ACHN (cell line): ENCODE measurements at regions not wholly inside any gene's neighbourhood (a gene's known extent, or its start where the extent isn't known, plus 50 kb on each side); places are given as distances from the start of the nearest gene placed in this dataset.
"Not testable (repeated sequence)": the region's sequence is repeated elsewhere in the genome, so short reads cannot be mapped to it uniquely, and the experiment has no call there.

Source experiments
- DNase-seq: peaks from one replicate; pipeline ENCODE4 v3.0.0-alpha.2; 2015
- in situ Hi-C: cut with HindIII; loops from 2 replicates; pipeline ENCODE4 v1.10.0; 2017; ENCODE audit warnings: low sequenced_read_pairs, low pct_ligation_motif_present, low pct_unique_long_range_greater_than_20kb

- in situ Hi-C loops, result no loop called here
- DNase-seq, result no peak
These were observed 257.6 kb downstream of the OTUD1 start for GRCh38 chr10:23696476-23696875.

DNA sequence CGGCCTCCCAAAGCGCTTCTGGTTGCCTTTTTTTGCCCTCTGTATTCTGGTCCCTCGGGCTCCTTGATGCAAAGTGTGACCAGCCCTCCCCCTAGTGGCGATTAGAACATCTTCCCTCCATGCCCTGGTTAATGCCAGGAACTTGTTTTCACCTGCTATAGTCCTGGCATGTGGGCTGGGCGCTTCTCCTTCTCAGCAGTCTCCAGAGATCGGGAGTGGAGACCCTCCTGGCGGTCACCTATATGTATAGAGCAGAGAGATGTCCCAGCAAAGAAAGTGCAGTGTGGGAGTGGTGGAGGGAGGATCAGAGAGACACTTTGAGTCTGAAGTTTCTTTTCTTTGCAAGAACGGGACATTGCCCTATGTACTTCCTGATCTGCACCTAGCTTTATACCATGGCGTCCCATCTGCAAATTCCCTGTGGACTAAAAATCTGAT is 264.1 kb downstream of the OTUD1 start:
- in situ Hi-C loops, result no loop called here
- peak; percentile 60 for DNase-seq

DNA sequence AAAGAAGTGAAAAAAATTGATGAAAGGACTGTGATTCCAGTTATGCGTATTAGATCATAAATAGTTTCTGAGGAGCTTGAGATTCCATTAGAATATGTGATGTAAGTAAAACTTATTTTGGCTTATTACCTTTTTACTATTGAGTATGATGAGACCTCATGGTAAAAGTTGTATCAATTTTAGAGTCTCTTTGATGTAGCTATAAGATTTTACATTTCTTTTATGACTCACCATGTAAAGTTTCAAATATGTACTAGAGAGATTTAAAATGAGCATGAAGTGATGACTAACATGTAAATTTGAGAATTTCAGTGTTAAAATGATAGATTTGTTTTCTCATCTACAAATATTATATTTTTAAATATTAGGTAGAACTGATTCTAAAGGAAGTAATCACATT is 276.5 kb downstream of the OTUD1 start:
- in situ Hi-C loops, result no loop called here

DNA sequence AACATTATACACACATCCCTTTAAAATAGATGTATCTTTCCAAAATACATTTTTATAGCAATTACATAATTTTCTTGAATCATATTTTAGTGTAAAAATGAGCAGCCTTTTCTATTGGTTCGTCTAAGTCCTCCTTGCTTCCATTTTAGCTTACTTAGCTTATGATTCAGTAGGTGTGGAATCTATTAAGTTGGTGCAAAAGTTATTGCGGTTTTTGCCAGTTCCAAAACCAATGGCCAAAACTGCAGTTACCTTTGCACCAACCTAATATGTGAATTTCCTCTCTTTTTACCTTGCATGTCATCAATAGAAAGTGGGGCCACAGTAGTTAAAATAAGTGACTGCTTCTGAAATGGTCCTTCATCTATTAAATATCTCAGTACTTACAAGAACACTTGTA is 279.0 kb downstream of the OTUD1 start:
- no peak for DNase-seq
- in situ Hi-C loops, result no loop called here

More for the DNA sequence above, 276.5 kb downstream of the OTUD1 start:
- no peak for DNase-seq

- in situ Hi-C loops, result no loop called here
- DNase-seq, result no peak
These were observed 280.1 kb downstream of the OTUD1 start for GRCh38 chr10:23718946-23719345.

- no peak for DNase-seq
- in situ Hi-C loops, result no loop called here
These were observed 284.9 kb downstream of the OTUD1 start for GRCh38 chr10:23723796-23724195.

DNA sequence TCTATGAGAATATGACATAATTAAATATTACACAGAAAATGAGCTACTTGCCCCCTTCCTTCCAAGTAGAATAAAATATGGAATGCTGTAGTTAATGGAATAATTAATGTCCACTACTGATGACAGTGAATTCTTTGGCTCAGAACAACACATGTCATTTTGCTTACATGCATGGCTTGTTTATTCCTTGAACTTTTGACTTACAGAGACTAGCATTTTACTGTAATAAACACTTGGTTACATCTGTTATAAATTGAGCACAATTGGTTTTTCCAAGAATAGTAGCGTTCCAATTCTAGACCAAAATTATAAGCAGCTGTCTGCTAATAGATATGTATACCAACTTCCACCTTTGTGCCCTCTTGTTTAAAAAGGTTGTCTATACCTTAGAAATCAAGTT is 286.7 kb downstream of the OTUD1 start:
- in situ Hi-C loops, result no loop called here
- DNase-seq, result no peak

DNA sequence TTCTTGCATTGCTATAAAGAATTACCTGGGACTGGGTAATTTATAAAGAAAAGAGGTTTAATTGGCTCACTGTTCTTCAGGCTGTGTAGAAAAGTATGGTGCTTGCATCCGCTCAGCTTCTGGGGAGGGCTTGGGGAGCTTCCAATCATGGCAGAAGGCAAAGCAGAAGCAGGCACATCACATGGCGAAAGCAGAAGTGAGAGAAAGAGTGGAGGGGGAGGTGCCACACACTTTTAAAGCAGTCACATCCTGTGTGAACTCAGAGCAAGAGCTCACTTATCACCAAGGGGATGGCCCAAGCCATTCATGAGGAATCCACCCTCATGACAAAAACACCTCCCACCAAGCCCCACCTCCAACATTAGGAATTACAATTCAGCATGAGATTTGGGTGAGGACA is 303.5 kb downstream of the OTUD1 start:
- in situ Hi-C loops, result no loop called here
- no peak for DNase-seq

- no peak for DNase-seq
- in situ Hi-C loops, result no loop called here
These were observed 303.9 kb downstream of the OTUD1 start for GRCh38 chr10:23742807-23743206.

GRCh38 chr10:23754179-23754578 is 315.3 kb downstream of the OTUD1 start:
- in situ Hi-C loops, result no loop called here
- DNase-seq, result no peak

DNA sequence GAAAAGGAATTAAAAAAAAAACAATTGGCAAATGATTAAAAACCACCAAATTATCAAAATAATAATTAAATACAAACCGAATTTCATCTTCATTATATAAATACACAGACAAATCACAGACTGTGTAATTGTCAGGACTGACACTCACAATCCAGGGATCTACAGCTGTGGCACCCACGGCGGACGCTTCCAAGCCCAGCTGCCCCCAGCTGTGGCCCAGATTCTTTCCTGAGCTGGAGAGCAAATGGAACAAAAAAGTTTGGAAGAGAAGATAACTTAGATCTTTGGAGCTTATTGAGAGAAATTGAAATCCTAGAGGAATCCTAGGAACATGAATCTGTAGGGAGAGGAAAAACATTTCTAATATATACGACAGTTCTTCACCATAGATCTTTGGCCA is 316.1 kb downstream of the OTUD1 start:
- DNase-seq, result no peak
- in situ Hi-C loops, result no loop called here

- DNase-seq, result no peak
- in situ Hi-C loops, result no loop called here
These were observed 316.7 kb downstream of the OTUD1 start for GRCh38 chr10:23755556-23755955.

DNA sequence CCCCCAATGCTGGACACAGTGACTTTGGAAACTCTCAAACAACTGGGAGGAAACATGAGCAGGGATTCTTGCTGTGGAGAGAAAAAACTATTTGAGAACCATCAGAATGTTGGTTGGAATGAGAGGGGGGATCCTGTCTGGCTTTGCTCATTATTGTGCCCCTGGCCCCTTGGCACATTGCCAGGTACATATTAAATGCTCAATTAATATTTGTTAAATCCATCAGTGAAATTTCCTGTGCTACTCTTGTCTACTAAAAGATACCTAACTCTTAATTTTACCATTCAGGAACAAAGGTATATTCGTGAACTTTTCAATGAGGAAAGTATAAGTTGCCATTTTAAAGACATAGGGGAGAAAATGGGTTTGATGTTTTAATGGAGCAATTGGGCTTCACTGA is 329.4 kb downstream of the OTUD1 start:
- no peak for DNase-seq
- in situ Hi-C loops, result no loop called here

GRCh38 chr10:23777153-23777552 is 338.3 kb downstream of the OTUD1 start:
- DNase-seq, result no peak
- in situ Hi-C loops, result no loop called here

- no peak for DNase-seq
- in situ Hi-C loops, result no loop called here
These were observed 340.4 kb downstream of the OTUD1 start for GRCh38 chr10:23779301-23779700.

DNA sequence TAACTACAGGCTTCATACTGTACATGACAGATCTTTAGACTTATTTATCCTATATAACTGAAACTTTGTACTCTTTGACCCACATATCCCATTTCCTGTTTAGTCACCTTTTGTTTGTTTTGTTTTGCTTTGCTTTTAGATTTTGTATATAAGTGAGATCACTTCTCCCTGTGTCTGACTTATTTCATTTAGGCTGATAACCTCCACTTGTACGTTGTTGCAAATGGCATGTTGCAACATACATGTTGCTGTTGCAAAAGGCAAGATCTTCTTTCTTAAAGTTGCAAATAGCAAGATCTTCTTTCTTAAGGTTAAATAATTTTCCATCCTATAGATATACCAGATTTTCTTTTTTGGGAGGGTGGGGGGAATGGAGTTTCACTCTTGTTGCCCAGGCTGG is 341.5 kb downstream of the OTUD1 start:
- DNase-seq, result no peak
- in situ Hi-C loops, result no loop called here

DNA sequence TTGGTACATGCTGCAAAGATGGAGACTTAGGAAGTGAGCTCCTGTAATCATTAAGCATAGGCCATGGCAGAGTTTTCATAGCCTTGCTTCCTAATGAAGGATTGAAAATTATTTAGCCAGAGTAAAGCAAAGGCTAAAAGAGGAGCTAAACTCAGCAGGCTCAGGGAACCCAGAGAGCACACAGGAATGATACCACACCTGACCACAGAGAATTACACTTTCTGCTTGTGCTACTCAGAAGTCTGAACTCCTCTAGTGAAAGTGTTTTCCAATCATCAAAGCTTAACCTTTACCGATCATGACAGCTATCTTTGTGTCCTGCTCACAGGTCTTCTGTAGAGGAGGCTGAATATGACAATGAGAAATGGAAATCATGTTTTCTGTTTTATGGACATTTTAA is 347.7 kb downstream of the OTUD1 start:
- DNase-seq, result no peak
- in situ Hi-C loops, result no loop called here

- no peak for DNase-seq
- in situ Hi-C loops, result no loop called here
These were observed 354.7 kb downstream of the OTUD1 start for GRCh38 chr10:23793577-23793976.

DNA sequence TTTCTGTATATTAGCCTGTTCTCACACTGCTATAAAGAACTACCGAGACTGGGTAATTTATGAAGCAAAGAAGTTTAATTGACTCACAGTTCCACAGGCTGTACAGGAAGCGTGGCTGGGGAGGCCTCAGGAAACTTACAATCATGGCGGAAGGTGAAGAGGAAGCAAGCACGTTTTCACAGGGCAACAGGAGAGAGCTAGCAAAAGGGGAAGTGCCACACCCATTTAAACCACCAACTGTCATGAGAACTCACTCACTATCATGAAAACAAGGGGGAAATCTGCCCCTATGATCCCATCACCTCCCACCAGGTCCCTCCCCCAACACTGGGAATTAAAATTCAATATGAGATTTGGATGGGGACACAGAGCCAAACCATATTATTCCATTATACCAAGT is 358.6 kb downstream of the OTUD1 start:
- DNase-seq, in situ Hi-C loops: not testable (repeated sequence)

GRCh38 chr10:23804125-23804524 is 365.2 kb downstream of the OTUD1 start:
- no peak for DNase-seq
- in situ Hi-C loops, result no loop called here

DNA sequence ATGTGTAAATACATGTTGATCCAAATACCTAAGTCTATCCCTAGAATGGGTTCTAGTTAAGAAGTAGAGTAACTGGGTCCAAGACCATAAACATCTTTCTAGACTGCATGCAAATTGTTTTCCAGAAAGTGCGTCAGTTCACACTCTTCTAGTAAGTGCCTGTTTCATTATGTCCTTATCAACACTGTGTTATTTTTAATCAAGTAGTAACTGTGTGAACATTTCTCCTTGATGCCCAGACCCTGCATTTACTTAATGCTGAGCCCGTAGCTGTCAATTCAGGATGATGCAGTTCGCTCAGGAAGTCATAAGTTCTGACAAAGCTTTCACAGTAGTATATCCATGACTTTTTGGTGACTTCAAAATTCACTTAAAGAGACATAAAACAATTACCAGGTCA is 374.8 kb downstream of the OTUD1 start:
- in situ Hi-C loops, result no loop called here
- DNase-seq, result no peak
